DMS53 (cell line): ENCODE measurements at regions not wholly inside any gene's neighbourhood (a gene's known extent, or its start where the extent isn't known, plus 50 kb on each side); places are given as distances from the start of the nearest gene placed in this dataset.
"Not testable (repeated sequence)": the region's sequence is repeated elsewhere in the genome, so short reads cannot be mapped to it uniquely, and the experiment has no call there.

Experiments used
- DNase-seq: peaks from one replicate; lab custom pipeline; 2025; lab: John Stamatoyannopoulos, UW

- DNase-seq = peak; percentile 54
These were observed 81.4 kb downstream of the ALOX5AP start for GRCh38 chr13:30816736-30817135.

- DNase-seq = no peak
These were observed 83.1 kb downstream of the ALOX5AP start for GRCh38 chr13:30818323-30818960.

- peak; percentile 66 for DNase-seq
These were observed 84.0 kb downstream of the ALOX5AP start for GRCh38 chr13:30819136-30819888.

GRCh38 chr13:30821421-30821820, 84.7 kb upstream of the MEDAG start:
- no peak for DNase-seq

GRCh38 chr13:30824651-30825050, 81.4 kb upstream of the MEDAG start:
- no peak for DNase-seq

- DNase-seq = no peak
These were observed 79.0 kb upstream of the MEDAG start for GRCh38 chr13:30826911-30827577.

- DNase-seq = no peak
These were observed 78.5 kb upstream of the MEDAG start for GRCh38 chr13:30827578-30827925.

GRCh38 chr13:30829145-30829832, 76.8 kb upstream of the MEDAG start:
- no peak for DNase-seq

GRCh38 chr13:30829833-30830637, 76.0 kb upstream of the MEDAG start:
- DNase-seq = no peak

- no peak for DNase-seq
These were observed 75.5 kb upstream of the MEDAG start for GRCh38 chr13:30830638-30830965.

- DNase-seq = peak; percentile 34
These were observed 74.6 kb upstream of the MEDAG start for GRCh38 chr13:30831515-30831914.

- no peak for DNase-seq
These were observed 73.7 kb upstream of the MEDAG start for GRCh38 chr13:30832377-30832776.

- peak; percentile 93 for DNase-seq
These were observed 73.2 kb upstream of the MEDAG start for GRCh38 chr13:30832845-30833332.

- DNase-seq = peak; percentile 38
These were observed 70.6 kb upstream of the MEDAG start for GRCh38 chr13:30835442-30835841.

- peak; percentile 12 for DNase-seq
These were observed 68.6 kb upstream of the MEDAG start for GRCh38 chr13:30837227-30838159.

- DNase-seq = not testable (repeated sequence)
These were observed 66.4 kb upstream of the MEDAG start for GRCh38 chr13:30839636-30840035.

GRCh38 chr13:30840515-30840914, 65.6 kb upstream of the MEDAG start:
- peak; percentile 41 for DNase-seq

- no peak for DNase-seq
These were observed 64.9 kb upstream of the MEDAG start for GRCh38 chr13:30841154-30841553.

GRCh38 chr13:30843548-30843947, 62.5 kb upstream of the MEDAG start:
- no peak for DNase-seq

GRCh38 chr13:30844548-30845296, 61.3 kb upstream of the MEDAG start:
- DNase-seq = peak; percentile 52
